ENCODE measurements at regions not wholly inside any gene's neighbourhood (a gene's known extent, or its start where the extent isn't known, plus 50 kb on each side); places are given as distances from the start of the nearest gene placed in this dataset.

GRCh38 chrX:79511799-79512198 is 144.7 kb upstream of the ITM2A start:
- no peak overlapping the region for H3K4me3 Mint-ChIP-seq (ENCODE audit: unreplicated experiment)
- TF ChIP-seq CTCF (IDR thresholded peaks at IDR 0.05) = no peak
- H3K9me3 Mint-ChIP-seq (ENCODE audit: unreplicated experiment) = peaks cover 26% of the 10 kb centered on the region
- no peak for DNase-seq (ENCODE audit: extremely low spot score, unreplicated experiment)
- H3K36me3 Mint-ChIP-seq (ENCODE audit: unreplicated experiment) = no peaks in the 10 kb centered on the region
- no peaks in the 10 kb centered on the region for H3K27me3 Mint-ChIP-seq (ENCODE audit: unreplicated experiment)
- H3K27ac Mint-ChIP-seq (ENCODE audit: unreplicated experiment) = no peak overlapping the region
- no peaks in the 10 kb centered on the region for H3K4me1 Mint-ChIP-seq (ENCODE audit: unreplicated experiment)

- H3K27me3 Mint-ChIP-seq (ENCODE audit: unreplicated experiment) = no peaks in the 10 kb centered on the region
- H3K4me1 Mint-ChIP-seq (ENCODE audit: unreplicated experiment) = no peaks in the 10 kb centered on the region
- no peak overlapping the region for H3K4me3 Mint-ChIP-seq (ENCODE audit: unreplicated experiment)
- H3K36me3 Mint-ChIP-seq (ENCODE audit: unreplicated experiment) = no peaks in the 10 kb centered on the region
- no peak overlapping the region for H3K27ac Mint-ChIP-seq (ENCODE audit: unreplicated experiment)
- TF ChIP-seq CTCF (IDR thresholded peaks at IDR 0.05) = no peak
- peaks cover 46% of the 10 kb centered on the region for H3K9me3 Mint-ChIP-seq (ENCODE audit: unreplicated experiment)
- DNase-seq (ENCODE audit: extremely low spot score, unreplicated experiment) = no peak
Observed at GRCh38 chrX:79506001-79506400, 138.9 kb upstream of the ITM2A start.

GRCh38 chrX:79482686-79483085 is 115.6 kb upstream of the ITM2A start:
- Mint-ChIP-seq H3K4me3 (ENCODE audit: unreplicated experiment) (no peak overlapping the region), H3K36me3 (ENCODE audit: unreplicated experiment) (no peaks in the 10 kb centered on the region), H3K9me3 (ENCODE audit: unreplicated experiment) (peaks cover 29% of the 10 kb centered on the region), H3K4me1 (ENCODE audit: unreplicated experiment) (no peaks in the 10 kb centered on the region), H3K27me3 (ENCODE audit: unreplicated experiment) (no peaks in the 10 kb centered on the region), H3K27ac (ENCODE audit: unreplicated experiment) (no peak overlapping the region)
- no peak for DNase-seq (ENCODE audit: extremely low spot score, unreplicated experiment)
- TF ChIP-seq CTCF (IDR thresholded peaks at IDR 0.05) = no peak

- Mint-ChIP-seq H3K9me3 (ENCODE audit: unreplicated experiment) (peaks cover 8% of the 10 kb centered on the region), H3K4me1 (ENCODE audit: unreplicated experiment) (no peaks in the 10 kb centered on the region), H3K4me3 (ENCODE audit: unreplicated experiment) (no peak overlapping the region), H3K27ac (ENCODE audit: unreplicated experiment) (no peak overlapping the region), H3K27me3 (ENCODE audit: unreplicated experiment) (no peaks in the 10 kb centered on the region), H3K36me3 (ENCODE audit: unreplicated experiment) (no peaks in the 10 kb centered on the region)
- TF ChIP-seq CTCF (IDR thresholded peaks at IDR 0.05) = no peak
- no peak for DNase-seq (ENCODE audit: extremely low spot score, unreplicated experiment)
Observed at GRCh38 chrX:79477691-79478090, 110.6 kb upstream of the ITM2A start.

- no peaks in the 10 kb centered on the region for H3K27me3 Mint-ChIP-seq (ENCODE audit: unreplicated experiment)
- H3K4me1 Mint-ChIP-seq (ENCODE audit: unreplicated experiment) = no peaks in the 10 kb centered on the region
- H3K4me3 Mint-ChIP-seq (ENCODE audit: unreplicated experiment) = no peak overlapping the region
- peaks cover 30% of the 10 kb centered on the region for H3K9me3 Mint-ChIP-seq (ENCODE audit: unreplicated experiment)
- no peak overlapping the region for H3K27ac Mint-ChIP-seq (ENCODE audit: unreplicated experiment)
- TF ChIP-seq CTCF (IDR thresholded peaks at IDR 0.05) = no peak
- no peak for DNase-seq (ENCODE audit: extremely low spot score, unreplicated experiment)
- no peaks in the 10 kb centered on the region for H3K36me3 Mint-ChIP-seq (ENCODE audit: unreplicated experiment)
Observed at GRCh38 chrX:79466636-79467035, 99.5 kb upstream of the ITM2A start.

Measured in osteocyte (in vitro differentiated cells).